ENCODE measurements at regions not wholly inside any gene's neighbourhood (a gene's known extent, or its start where the extent isn't known, plus 50 kb on each side); places are given as distances from the start of the nearest gene placed in this dataset.

DNA sequence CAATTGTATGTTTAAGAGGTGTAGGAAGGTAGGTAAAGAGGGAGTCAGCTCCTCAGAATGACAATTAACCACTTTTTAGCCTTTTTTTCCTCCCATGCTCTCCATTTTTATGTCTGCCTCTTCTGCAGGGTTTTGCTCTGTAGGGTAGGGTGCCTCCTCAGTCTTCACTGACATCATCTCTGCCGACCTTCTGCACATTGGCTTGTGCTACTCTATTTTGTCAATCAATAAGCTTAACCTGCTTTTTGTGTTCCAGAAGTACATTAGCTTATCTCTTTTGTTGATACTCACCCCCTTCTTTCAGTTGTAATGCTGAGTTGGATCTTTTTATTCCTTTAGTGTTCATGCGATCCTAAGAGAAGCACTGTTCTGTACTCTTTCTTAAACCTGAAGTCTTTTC lies 323.2 kb downstream of the RDH14 start:
- POLR2A ChIA-PET: no interaction called here
- TF ChIP-seq, protein P1, sequence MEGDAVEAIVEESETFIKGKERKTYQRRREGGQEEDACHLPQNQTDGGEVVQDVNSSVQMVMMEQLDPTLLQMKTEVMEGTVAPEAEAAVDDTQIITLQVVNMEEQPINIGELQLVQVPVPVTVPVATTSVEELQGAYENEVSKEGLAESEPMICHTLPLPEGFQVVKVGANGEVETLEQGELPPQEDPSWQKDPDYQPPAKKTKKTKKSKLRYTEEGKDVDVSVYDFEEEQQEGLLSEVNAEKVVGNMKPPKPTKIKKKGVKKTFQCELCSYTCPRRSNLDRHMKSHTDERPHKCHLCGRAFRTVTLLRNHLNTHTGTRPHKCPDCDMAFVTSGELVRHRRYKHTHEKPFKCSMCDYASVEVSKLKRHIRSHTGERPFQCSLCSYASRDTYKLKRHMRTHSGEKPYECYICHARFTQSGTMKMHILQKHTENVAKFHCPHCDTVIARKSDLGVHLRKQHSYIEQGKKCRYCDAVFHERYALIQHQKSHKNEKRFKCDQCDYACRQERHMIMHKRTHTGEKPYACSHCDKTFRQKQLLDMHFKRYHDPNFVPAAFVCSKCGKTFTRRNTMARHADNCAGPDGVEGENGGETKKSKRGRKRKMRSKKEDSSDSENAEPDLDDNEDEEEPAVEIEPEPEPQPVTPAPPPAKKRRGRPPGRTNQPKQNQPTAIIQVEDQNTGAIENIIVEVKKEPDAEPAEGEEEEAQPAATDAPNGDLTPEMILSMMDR (IDR thresholded peaks at IDR 0.05): no peak
- no peak for TF ChIP-seq EZH2 (IDR thresholded peaks at IDR 0.05; ENCODE audit: borderline replicate concordance, insufficient read depth, low read depth, low read length, poor library complexity, severe bottlenecking)
- 86% methylated on average over 1 of the region's 2 CpGs for WGBS (ENCODE audit: insufficient coverage)

GRCh38 chr2:18232731-18233438 lies 327.6 kb downstream of the RDH14 start:
- no peaks in the 10 kb centered on the region for H3K4me1 ChIP-seq (ENCODE audit: control insufficient read depth in 2 of 2, insufficient read depth in 2 of 2, low read length in 2 of 2)
- Mint-ChIP-seq H3K27ac (no peak overlapping the region), H3K4me1 (no peaks in the 10 kb centered on the region), H3K4me3 (no peak overlapping the region), H3K9me3 (ENCODE audit: insufficient read depth) (no peaks in the 10 kb centered on the region), H3K27me3 (peaks cover 19% of the 10 kb centered on the region)
- no peaks in the 10 kb centered on the region for H4K20me1 ChIP-seq (ENCODE audit: control insufficient read depth, insufficient read depth, low read length, poor library complexity, severe bottlenecking)
- ATAC-seq (ENCODE audit: low read depth) (no peak), DNase-seq (no peak)
- ChIA-PET CTCF (no interaction called here), POLR2A (no interaction called here)
- H2AFZ ChIP-seq (ENCODE audit: insufficient read depth, low read depth, low read length, poor library complexity, severe bottlenecking): no peak overlapping the region
- H3K36me3 ChIP-seq (replicated peaks in 1 of 2; ENCODE audit: control extremely low read depth in 1 of 2, control insufficient read depth in 1 of 2, extremely low read depth in 1 of 2, insufficient read depth in 2 of 2, low read length in 1 of 2): no peaks in the 10 kb centered on the region
- H3K4me3 ChIP-seq (ENCODE audit: control extremely low read depth in 1 of 5, extremely low read depth in 1 of 5, insufficient read depth in 1 of 5, low read depth in 2 of 5, low read length in 4 of 5): no peak overlapping the region
- H3K79me2 ChIP-seq (ENCODE audit: control insufficient read depth, insufficient read depth, low read length): no peaks in the 10 kb centered on the region
- H3K9me3 ChIP-seq (ENCODE audit: control extremely low read depth in 1 of 3, control insufficient read depth in 2 of 3, insufficient read depth in 1 of 3, low read length in 2 of 3): no peaks in the 10 kb centered on the region
- intact Hi-C loops (cut with micrococcal nuclease): no loop called here
- WGBS (ENCODE audit: insufficient coverage): no CpG with 5 or more reads among the region's 3 CpGs
- TF ChIP-seq, protein P1 (IDR thresholded peaks at IDR 0.05): no peak
- no peak for TF ChIP-seq EZH2 (IDR thresholded peaks at IDR 0.05; ENCODE audit: borderline replicate concordance, insufficient read depth, low read depth, low read length, poor library complexity, severe bottlenecking)
- H3K4me2 ChIP-seq (replicated peaks; ENCODE audit: low read depth, low read length, poor library complexity, severe bottlenecking): no peak overlapping the region
- no peak overlapping the region for H3K27ac ChIP-seq (ENCODE audit: low read length in 2 of 2)
- no peaks in the 10 kb centered on the region for H3K27me3 ChIP-seq (replicated peaks in 1 of 4; ENCODE audit: control extremely low read depth in 1 of 4, control insufficient read depth in 3 of 4, insufficient read depth in 4 of 4, low read length in 3 of 4)
- H3K9ac ChIP-seq (ENCODE audit: low read length): no peak overlapping the region

More for the DNA sequence above, 323.2 kb downstream of the RDH14 start:
- Histone ChIP-seq H3K27me3 (replicated peaks in 1 of 4; ENCODE audit: control extremely low read depth in 1 of 4, control insufficient read depth in 3 of 4, insufficient read depth in 4 of 4, low read length in 3 of 4) (no peaks in the 10 kb centered on the region), H3K9ac (ENCODE audit: low read length) (no peak overlapping the region), H3K27ac (ENCODE audit: low read length in 2 of 2) (no peak overlapping the region), H3K4me2 (replicated peaks; ENCODE audit: low read depth, low read length, poor library complexity, severe bottlenecking) (no peak overlapping the region), H3K9me3 (ENCODE audit: control extremely low read depth in 1 of 3, control insufficient read depth in 2 of 3, insufficient read depth in 1 of 3, low read length in 2 of 3) (no peaks in the 10 kb centered on the region), H3K4me3 (ENCODE audit: control extremely low read depth in 1 of 5, extremely low read depth in 1 of 5, insufficient read depth in 1 of 5, low read depth in 2 of 5, low read length in 4 of 5) (no peak overlapping the region), H2AFZ (ENCODE audit: insufficient read depth, low read depth, low read length, poor library complexity, severe bottlenecking) (no peak overlapping the region), H4K20me1 (ENCODE audit: control insufficient read depth, insufficient read depth, low read length, poor library complexity, severe bottlenecking) (no peaks in the 10 kb centered on the region), H3K4me1 (ENCODE audit: control insufficient read depth in 2 of 2, insufficient read depth in 2 of 2, low read length in 2 of 2) (no peaks in the 10 kb centered on the region), H3K36me3 (replicated peaks in 1 of 2; ENCODE audit: control extremely low read depth in 1 of 2, control insufficient read depth in 1 of 2, extremely low read depth in 1 of 2, insufficient read depth in 2 of 2, low read length in 1 of 2) (no peaks in the 10 kb centered on the region), H3K79me2 (ENCODE audit: control insufficient read depth, insufficient read depth, low read length) (no peaks in the 10 kb centered on the region)
- Mint-ChIP-seq H3K4me3 (no peak overlapping the region), H3K9me3 (ENCODE audit: insufficient read depth) (no peaks in the 10 kb centered on the region), H3K27ac (no peak overlapping the region), H3K27me3 (peaks cover 10% of the 10 kb centered on the region), H3K4me1 (no peaks in the 10 kb centered on the region)
- CTCF ChIA-PET: no interaction called here
- intact Hi-C loops (cut with micrococcal nuclease): no loop called here
- ATAC-seq (ENCODE audit: low read depth) (no peak), DNase-seq (no peak)

Data from B cell (primary cell).